ENCODE measurements at regions not wholly inside any gene's neighbourhood (a gene's known extent, or its start where the extent isn't known, plus 50 kb on each side); places are given as distances from the start of the nearest gene placed in this dataset.

DNA sequence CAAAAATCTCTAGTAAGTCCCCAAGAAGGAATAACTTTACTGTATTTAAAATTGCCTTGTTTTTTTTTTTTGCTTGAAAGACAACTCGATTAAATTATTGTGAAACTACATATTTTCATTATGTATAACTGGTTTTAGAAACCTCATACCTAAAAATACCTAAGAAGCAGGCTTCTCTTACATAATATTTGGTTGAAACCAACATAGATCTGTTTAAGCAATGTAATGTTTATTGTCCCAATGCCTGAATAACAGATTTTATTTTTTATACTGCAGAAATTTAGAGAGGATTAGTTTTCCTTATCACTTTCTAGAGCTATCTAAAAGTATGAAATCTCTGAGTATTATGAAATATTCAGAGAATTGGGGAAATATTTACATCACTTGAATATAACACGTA, 78.5 kb upstream of the CHRM3 start (continued):
- no peak for TF ChIP-seq ARNT (IDR thresholded peaks at IDR 0.05)
- no peak for TF ChIP-seq CBX8 (IDR thresholded peaks at IDR 0.05; ENCODE audit: borderline replicate concordance, extremely low read depth, low read depth, low read length, poor library complexity, severe bottlenecking)
- no peak for TF ChIP-seq NFE2 (IDR thresholded peaks at IDR 0.05; ENCODE audit: low read depth)
- TF ChIP-seq PCBP2 (IDR thresholded peaks at IDR 0.05; ENCODE audit: low read depth, low read length, poor library complexity, severe bottlenecking) = no peak
- TF ChIP-seq MTA3 (IDR thresholded peaks at IDR 0.05; ENCODE audit: borderline replicate concordance) = no peak
- TF ChIP-seq PHTF2 (CRISPR knock-in tag; IDR thresholded peaks at IDR 0.05) = no peak
- no peak for TF ChIP-seq ASH1L (IDR thresholded peaks at IDR 0.05; ENCODE audit: borderline replicate concordance, low read depth, partially characterized antibody)
- TF ChIP-seq ZSCAN32 (CRISPR knock-in tag; IDR thresholded peaks at IDR 0.05) = no peak
- TF ChIP-seq, protein P1, sequence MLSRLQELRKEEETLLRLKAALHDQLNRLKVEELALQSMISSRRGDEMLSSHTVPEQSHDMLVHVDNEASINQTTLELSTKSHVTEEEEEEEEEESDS (CRISPR knock-in tag; IDR thresholded peaks at IDR 0.05) = no peak
- no peak for TF ChIP-seq PCBP1 (IDR thresholded peaks at IDR 0.05; ENCODE audit: low read depth, low read length, poor library complexity, severe bottlenecking)

DNA sequence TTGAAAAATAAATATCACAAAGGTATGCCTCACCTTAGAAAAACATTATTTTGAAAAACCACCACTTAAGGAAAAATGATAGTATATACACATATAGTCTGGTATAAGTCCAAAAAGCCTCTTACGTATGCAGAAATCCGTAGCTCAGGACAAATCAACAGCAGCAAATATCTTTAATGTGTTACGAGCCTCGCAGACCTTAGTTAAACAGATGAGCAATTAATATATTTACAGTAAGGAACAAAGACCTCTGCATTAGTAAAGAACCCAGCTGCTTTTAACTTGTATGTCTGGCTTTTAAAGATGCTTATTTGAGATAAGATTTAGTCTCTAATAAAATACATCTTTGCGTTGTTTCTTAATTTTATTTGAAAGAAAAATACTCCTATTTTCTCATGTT, 79.9 kb upstream of the CHRM3 start:
- in situ Hi-C loops (cut with MboI) = no loop called here
- Histone ChIP-seq H4K20me1 (replicated peaks; ENCODE audit: control insufficient read depth, insufficient read depth, low read length) (no peaks in the 10 kb centered on the region), H2AFZ (ENCODE audit: low read depth, low read length) (no peak overlapping the region), H3K36me3 (ENCODE audit: control insufficient read depth, insufficient read depth, low read length) (no peaks in the 10 kb centered on the region), H3K4me1 (replicated peaks in 1 of 2; ENCODE audit: control insufficient read depth in 2 of 2, insufficient read depth in 2 of 2, low read length in 2 of 2) (no peaks in the 10 kb centered on the region), H3K27me3 (ENCODE audit: control insufficient read depth in 2 of 2, insufficient read depth in 2 of 2, low read length in 2 of 2) (no peaks in the 10 kb centered on the region), H3K4me3 (no peak overlapping the region), H3K9me3 (replicated peaks; ENCODE audit: control insufficient read depth, insufficient read depth, low read depth, low read length) (no peaks in the 10 kb centered on the region), H3K9ac (ENCODE audit: insufficient read depth in 1 of 2, low read depth in 2 of 2, low read length in 2 of 2) (no peak overlapping the region), H3K9me1 (ENCODE audit: control insufficient read depth, insufficient read depth, low read length) (no peaks in the 10 kb centered on the region), H3K79me2 (ENCODE audit: control insufficient read depth, insufficient read depth, low read length) (no peaks in the 10 kb centered on the region), H3K4me2 (ENCODE audit: insufficient read depth, low read length) (no peak overlapping the region), H3K27ac (ENCODE audit: extremely low read depth, low read depth, low read length) (no peak overlapping the region)
- CTCF ChIA-PET (ENCODE audit: low intra/inter-chr PET ratio) = no interaction called here
- WGBS (ENCODE audit: insufficient coverage, low coverage, missing lambda C conversion rate) = 4% methylated on average over 5 of the region's 5 CpGs
- intact Hi-C loops (cut with micrococcal nuclease) = no loop called here
- FAIRE-seq (no peak), ATAC-seq (no peak), DNase-seq (ENCODE audit: extremely low read depth in 1 of 4, low spot score in 3 of 4) (no peak)
- POLR2A ChIA-PET = no interaction called here
- BruUV-seq (replicated peaks) = no TSS peak
- no peak for TF ChIP-seq ZNF586 (CRISPR knock-in tag; conservative IDR thresholded peaks at IDR 0.05)
- TF ChIP-seq PHB (CRISPR knock-in tag; IDR thresholded peaks at IDR 0.05) = no peak
- TF ChIP-seq, protein P2, sequence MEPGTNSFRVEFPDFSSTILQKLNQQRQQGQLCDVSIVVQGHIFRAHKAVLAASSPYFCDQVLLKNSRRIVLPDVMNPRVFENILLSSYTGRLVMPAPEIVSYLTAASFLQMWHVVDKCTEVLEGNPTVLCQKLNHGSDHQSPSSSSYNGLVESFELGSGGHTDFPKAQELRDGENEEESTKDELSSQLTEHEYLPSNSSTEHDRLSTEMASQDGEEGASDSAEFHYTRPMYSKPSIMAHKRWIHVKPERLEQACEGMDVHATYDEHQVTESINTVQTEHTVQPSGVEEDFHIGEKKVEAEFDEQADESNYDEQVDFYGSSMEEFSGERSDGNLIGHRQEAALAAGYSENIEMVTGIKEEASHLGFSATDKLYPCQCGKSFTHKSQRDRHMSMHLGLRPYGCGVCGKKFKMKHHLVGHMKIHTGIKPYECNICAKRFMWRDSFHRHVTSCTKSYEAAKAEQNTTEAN (CRISPR knock-in tag; IDR thresholded peaks at IDR 0.05) = no peak
- no peak for TF ChIP-seq SETDB1 (IDR thresholded peaks at IDR 0.05; ENCODE audit: low read length)
- no peak for TF ChIP-seq U2AF1 (optimal IDR thresholded peaks at IDR 0.05; ENCODE audit: low read depth, low read length)
- TF ChIP-seq, protein P3, sequence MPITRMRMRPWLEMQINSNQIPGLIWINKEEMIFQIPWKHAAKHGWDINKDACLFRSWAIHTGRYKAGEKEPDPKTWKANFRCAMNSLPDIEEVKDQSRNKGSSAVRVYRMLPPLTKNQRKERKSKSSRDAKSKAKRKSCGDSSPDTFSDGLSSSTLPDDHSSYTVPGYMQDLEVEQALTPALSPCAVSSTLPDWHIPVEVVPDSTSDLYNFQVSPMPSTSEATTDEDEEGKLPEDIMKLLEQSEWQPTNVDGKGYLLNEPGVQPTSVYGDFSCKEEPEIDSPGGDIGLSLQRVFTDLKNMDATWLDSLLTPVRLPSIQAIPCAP (CRISPR knock-in tag; IDR thresholded peaks at IDR 0.05; ENCODE audit: borderline replicate concordance) = no peak
- no peak for TF ChIP-seq JUNB (CRISPR knock-in tag; conservative IDR thresholded peaks at IDR 0.05)
- TF ChIP-seq ZNF324 (CRISPR knock-in tag; IDR thresholded peaks at IDR 0.05) = no peak
- no peak for TF ChIP-seq ZNF77 (CRISPR knock-in tag; IDR thresholded peaks at IDR 0.05)
- TF ChIP-seq, protein P4, sequence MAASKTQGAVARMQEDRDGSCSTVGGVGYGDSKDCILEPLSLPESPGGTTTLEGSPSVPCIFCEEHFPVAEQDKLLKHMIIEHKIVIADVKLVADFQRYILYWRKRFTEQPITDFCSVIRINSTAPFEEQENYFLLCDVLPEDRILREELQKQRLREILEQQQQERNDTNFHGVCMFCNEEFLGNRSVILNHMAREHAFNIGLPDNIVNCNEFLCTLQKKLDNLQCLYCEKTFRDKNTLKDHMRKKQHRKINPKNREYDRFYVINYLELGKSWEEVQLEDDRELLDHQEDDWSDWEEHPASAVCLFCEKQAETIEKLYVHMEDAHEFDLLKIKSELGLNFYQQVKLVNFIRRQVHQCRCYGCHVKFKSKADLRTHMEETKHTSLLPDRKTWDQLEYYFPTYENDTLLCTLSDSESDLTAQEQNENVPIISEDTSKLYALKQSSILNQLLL (CRISPR knock-in tag; IDR thresholded peaks at IDR 0.05; ENCODE audit: borderline replicate concordance) = no peak
- TF ChIP-seq CTBP1 (IDR thresholded peaks at IDR 0.05; ENCODE audit: borderline replicate concordance) = no peak
- no peak for TF ChIP-seq GTF2E2 (tag; IDR thresholded peaks at IDR 0.05)

All from K562 (cell line).